CD4-positive, CD25-positive, alpha-beta regulatory T cell (primary cell): ENCODE measurements at regions not wholly inside any gene's neighbourhood (a gene's known extent, or its start where the extent isn't known, plus 50 kb on each side); places are given as distances from the start of the nearest gene placed in this dataset.

Experiments used
- ATAC-seq, 2 donors: fragments of 150-1000 bp; cut with Tn5 transposase; one replicate each; pipeline ENCODE4 v1.10.0; 2021; ENCODE audit warnings: low read depth in 2 of 2, moderate number of reproducible peaks in 2 of 2, moderate library complexity in 1 of 2
- DNase-seq, 3 donors: peaks; one replicate each; pipeline versions ENCODE4 v3.0.0 to v3.0.0-alpha.2; 2012 to 2022; ENCODE audit warnings: mixed read lengths in 1 of 3
- H3K27ac ChIP-seq: one replicate; pipeline ENCODE4 v1.7.0; 2013; ENCODE audit warnings: mild to moderate bottlenecking, low read length; ENCODE audit not compliant: insufficient read depth, poor library complexity, severe bottlenecking
- H3K27me3 ChIP-seq: one replicate; pipeline ENCODE4 v1.7.0; 2013; ENCODE audit warnings: low read length; ENCODE audit not compliant: control insufficient read depth, insufficient read depth
- H3K36me3 ChIP-seq: one replicate; pipeline ENCODE4 v1.7.0; 2013; ENCODE audit warnings: mild to moderate bottlenecking, low read length, moderate library complexity; ENCODE audit not compliant: control insufficient read depth, insufficient read depth
- H3K4me1 ChIP-seq: 2 replicates; pipeline ENCODE4 v1.7.0; 2013; ENCODE audit warnings: mild to moderate bottlenecking, low read length; ENCODE audit not compliant: insufficient read depth, control insufficient read depth, poor library complexity, severe bottlenecking
- H3K4me3 ChIP-seq: one replicate; pipeline ENCODE4 v1.7.0; 2013; ENCODE audit warnings: low read depth, mild to moderate bottlenecking, low read length, moderate library complexity
- H3K9me3 ChIP-seq, 2 experiments: 1 replicate in 1 of 2; 2 replicates in 1 of 2; pipeline ENCODE4 v1.7.0; 2013; ENCODE audit warnings: low read length in 2 of 2, mild to moderate bottlenecking in 1 of 2, moderate library complexity in 1 of 2; ENCODE audit not compliant: control insufficient read depth in 2 of 2
- H3K27ac Mint-ChIP-seq, 3 donors: one replicate each; pipeline ENCODE4 v1.8.0; 2020 to 2022; ENCODE audit warnings: mild to moderate bottlenecking in 3 of 3, mixed read lengths in 3 of 3, moderate library complexity in 2 of 3
- H3K27me3 Mint-ChIP-seq: one replicate; pipeline ENCODE4 v1.8.0; 2022; ENCODE audit warnings: mild to moderate bottlenecking, mixed read lengths
- H3K36me3 Mint-ChIP-seq: one replicate; pipeline ENCODE4 v1.8.0; 2020; ENCODE audit warnings: mixed read lengths
- H3K4me1 Mint-ChIP-seq, 4 donors: one replicate each; pipeline ENCODE4 v1.8.0; 2020 to 2022; ENCODE audit warnings: mixed read lengths in 4 of 4, mild to moderate bottlenecking in 1 of 4
- H3K4me3 Mint-ChIP-seq, 4 donors: one replicate each; pipeline ENCODE4 v1.8.0; 2020 to 2022; ENCODE audit warnings: mild to moderate bottlenecking in 4 of 4, mixed read lengths in 4 of 4, moderate library complexity in 3 of 4
- H3K9me3 Mint-ChIP-seq, 7 donors: one replicate each; pipeline ENCODE4 v1.8.0; 2020 to 2022; ENCODE audit warnings: mixed read lengths in 7 of 7, mild to moderate bottlenecking in 3 of 7, moderate library complexity in 2 of 7

GRCh38 chr15:97692301-97693015 lies 268.0 kb upstream of the ARRDC4 start:
- H3K27me3 ChIP-seq, result no peaks in the 10 kb centered on the region
- no peaks in the 10 kb centered on the region for H3K9me3 ChIP-seq
- no peaks in the 10 kb centered on the region for H3K4me1 Mint-ChIP-seq
- H3K4me3 Mint-ChIP-seq, result no peak overlapping the region
- H3K4me1 ChIP-seq, result no peaks in the 10 kb centered on the region
- H3K36me3 Mint-ChIP-seq, result no peaks in the 10 kb centered on the region
- peaks cover 0 to 15% (median 4%) of the 10 kb centered on the region in 7 donors for H3K9me3 Mint-ChIP-seq
- no peak overlapping the region for H3K27ac Mint-ChIP-seq
- no peaks in the 10 kb centered on the region for H3K36me3 ChIP-seq
- ATAC-seq (no peak), DNase-seq (no peak)
- H3K27ac ChIP-seq, result no peak overlapping the region
- H3K27me3 Mint-ChIP-seq, result no peaks in the 10 kb centered on the region
- H3K4me3 ChIP-seq, result no peak overlapping the region

GRCh38 chr15:97694456-97694855 lies 266.0 kb upstream of the ARRDC4 start:
- no peaks in the 10 kb centered on the region for H3K27me3 Mint-ChIP-seq
- no peaks in the 10 kb centered on the region for H3K9me3 ChIP-seq
- H3K4me1 ChIP-seq, result no peaks in the 10 kb centered on the region
- H3K4me1 Mint-ChIP-seq, result no peaks in the 10 kb centered on the region
- H3K9me3 Mint-ChIP-seq, result peaks cover 0 to 13% (median 2%) of the 10 kb centered on the region in 7 donors
- no peak overlapping the region for H3K4me3 Mint-ChIP-seq
- no peaks in the 10 kb centered on the region for H3K36me3 Mint-ChIP-seq
- no peak overlapping the region for H3K27ac ChIP-seq
- DNase-seq (no peak), ATAC-seq (no peak)
- H3K36me3 ChIP-seq, result no peaks in the 10 kb centered on the region
- no peak overlapping the region for H3K4me3 ChIP-seq
- H3K27ac Mint-ChIP-seq, result no peak overlapping the region
- H3K27me3 ChIP-seq, result no peaks in the 10 kb centered on the region

DNA sequence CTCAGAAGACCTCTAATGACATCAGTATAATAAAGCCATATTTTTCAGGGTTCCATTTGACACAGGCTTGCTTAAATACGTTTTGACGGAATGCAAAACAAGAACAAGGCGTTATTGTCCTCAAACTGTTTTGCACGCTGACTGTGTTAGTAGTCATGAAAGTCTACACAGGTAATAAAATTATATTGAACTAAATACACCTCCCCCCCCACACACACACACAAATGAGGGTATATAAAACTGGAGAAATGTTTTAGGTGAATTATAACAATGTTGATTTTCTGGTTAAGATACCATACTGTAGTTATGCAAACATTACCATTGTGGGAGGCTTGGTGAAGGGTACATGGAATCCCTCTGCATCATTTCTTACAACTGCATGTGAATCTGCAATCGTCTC lies 257.1 kb upstream of the ARRDC4 start:
- Histone ChIP-seq H3K27ac (no peak overlapping the region), H3K27me3 (no peaks in the 10 kb centered on the region), H3K9me3 (peaks cover 0 to 5% of the 10 kb centered on the region in 2 experiments), H3K4me3 (no peak overlapping the region), H3K4me1 (no peaks in the 10 kb centered on the region), H3K36me3 (no peaks in the 10 kb centered on the region)
- Mint-ChIP-seq H3K4me3 (no peak overlapping the region), H3K9me3 (peaks cover 0 to 7% (median 4%) of the 10 kb centered on the region in 7 donors), H3K27ac (no peak overlapping the region), H3K4me1 (no peaks in the 10 kb centered on the region), H3K27me3 (no peaks in the 10 kb centered on the region), H3K36me3 (no peaks in the 10 kb centered on the region)
- DNase-seq (no peak), ATAC-seq (no peak)

GRCh38 chr15:97706059-97706458 lies 254.4 kb upstream of the ARRDC4 start:
- peaks cover 0 to 1% of the 10 kb centered on the region in 2 experiments for H3K9me3 ChIP-seq
- H3K36me3 ChIP-seq, result no peaks in the 10 kb centered on the region
- Mint-ChIP-seq H3K4me1 (no peaks in the 10 kb centered on the region), H3K27ac (no peak overlapping the region), H3K36me3 (no peaks in the 10 kb centered on the region), H3K27me3 (no peaks in the 10 kb centered on the region), H3K9me3 (peaks cover 2 to 13% (median 9%) of the 10 kb centered on the region in 7 donors), H3K4me3 (peak overlapping the region in 1 of 4 donors; percentile 52)
- ATAC-seq (no peak), DNase-seq (no peak)
- no peaks in the 10 kb centered on the region for H3K4me1 ChIP-seq
- no peaks in the 10 kb centered on the region for H3K27me3 ChIP-seq
- no peak overlapping the region for H3K4me3 ChIP-seq
- H3K27ac ChIP-seq, result no peak overlapping the region

- H3K36me3 ChIP-seq, result no peaks in the 10 kb centered on the region
- Mint-ChIP-seq H3K27ac (no peak overlapping the region), H3K36me3 (no peaks in the 10 kb centered on the region), H3K27me3 (no peaks in the 10 kb centered on the region), H3K9me3 (peaks cover 3 to 15% (median 8%) of the 10 kb centered on the region in 7 donors), H3K4me3 (no peak overlapping the region), H3K4me1 (no peaks in the 10 kb centered on the region)
- no peaks in the 10 kb centered on the region for H3K27me3 ChIP-seq
- H3K4me3 ChIP-seq, result no peak overlapping the region
- H3K27ac ChIP-seq, result no peak overlapping the region
- H3K9me3 ChIP-seq, result no peaks in the 10 kb centered on the region
- no peaks in the 10 kb centered on the region for H3K4me1 ChIP-seq
- ATAC-seq, result no peak
- no peak for DNase-seq
Observed at GRCh38 chr15:97708252-97708651, 252.3 kb upstream of the ARRDC4 start.

DNA sequence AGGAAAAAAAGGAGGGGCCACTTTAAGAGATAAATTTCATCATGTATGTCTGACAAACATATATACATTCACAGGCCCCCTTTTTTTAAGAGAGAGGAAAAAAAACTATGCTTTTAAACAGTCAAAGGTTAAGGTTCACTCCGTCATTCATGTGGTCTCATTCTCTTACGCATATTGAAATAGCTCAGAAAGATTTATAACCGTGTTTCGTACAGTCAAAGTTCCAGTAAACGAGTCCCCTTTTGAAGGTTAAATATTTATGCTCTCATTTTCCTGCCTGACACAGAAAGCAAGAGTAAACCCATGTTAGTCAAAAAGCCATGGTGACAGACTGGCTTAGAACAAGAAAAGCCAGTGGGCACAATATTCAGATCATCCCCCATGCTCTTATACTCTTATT lies 248.0 kb upstream of the ARRDC4 start:
- H3K36me3 ChIP-seq, result no peaks in the 10 kb centered on the region
- ATAC-seq (no peak), DNase-seq (no peak)
- H3K4me1 ChIP-seq, result no peaks in the 10 kb centered on the region
- Mint-ChIP-seq H3K9me3 (peaks cover 0 to 15% (median 6%) of the 10 kb centered on the region in 7 donors), H3K36me3 (no peaks in the 10 kb centered on the region), H3K27me3 (no peaks in the 10 kb centered on the region), H3K4me1 (no peaks in the 10 kb centered on the region), H3K27ac (no peak overlapping the region), H3K4me3 (no peak overlapping the region)
- no peak overlapping the region for H3K4me3 ChIP-seq
- no peaks in the 10 kb centered on the region for H3K27me3 ChIP-seq
- no peak overlapping the region for H3K27ac ChIP-seq
- H3K9me3 ChIP-seq, result no peaks in the 10 kb centered on the region

DNA sequence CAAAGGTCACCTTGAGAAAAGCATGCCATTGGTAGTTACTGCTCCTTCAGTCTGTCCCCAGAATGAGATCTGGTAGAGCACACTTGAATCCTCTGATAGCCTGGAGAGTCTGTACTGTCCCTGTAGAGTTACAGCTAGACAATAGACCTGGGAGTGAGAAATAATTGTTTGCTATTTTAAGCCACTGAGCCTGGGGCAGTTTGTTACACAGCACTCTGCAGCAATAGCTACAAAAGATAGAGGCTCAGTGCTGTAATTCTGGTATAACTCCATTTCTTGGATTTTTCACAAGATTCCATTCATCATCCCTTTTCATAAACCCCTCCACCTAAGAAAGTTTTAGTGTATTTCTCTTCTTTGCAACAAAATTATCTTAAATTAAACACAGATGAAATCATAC lies 242.7 kb upstream of the ARRDC4 start:
- Histone ChIP-seq H3K36me3 (no peaks in the 10 kb centered on the region), H3K9me3 (peaks cover 0 to 4% of the 10 kb centered on the region in 2 experiments), H3K27me3 (no peaks in the 10 kb centered on the region), H3K4me1 (no peaks in the 10 kb centered on the region), H3K27ac (no peak overlapping the region), H3K4me3 (no peak overlapping the region)
- Mint-ChIP-seq H3K9me3 (peaks cover 0 to 11% (median 6%) of the 10 kb centered on the region in 7 donors), H3K4me1 (no peaks in the 10 kb centered on the region), H3K27me3 (no peaks in the 10 kb centered on the region), H3K36me3 (no peaks in the 10 kb centered on the region), H3K27ac (no peak overlapping the region), H3K4me3 (no peak overlapping the region)
- DNase-seq (no peak), ATAC-seq (no peak)

DNA sequence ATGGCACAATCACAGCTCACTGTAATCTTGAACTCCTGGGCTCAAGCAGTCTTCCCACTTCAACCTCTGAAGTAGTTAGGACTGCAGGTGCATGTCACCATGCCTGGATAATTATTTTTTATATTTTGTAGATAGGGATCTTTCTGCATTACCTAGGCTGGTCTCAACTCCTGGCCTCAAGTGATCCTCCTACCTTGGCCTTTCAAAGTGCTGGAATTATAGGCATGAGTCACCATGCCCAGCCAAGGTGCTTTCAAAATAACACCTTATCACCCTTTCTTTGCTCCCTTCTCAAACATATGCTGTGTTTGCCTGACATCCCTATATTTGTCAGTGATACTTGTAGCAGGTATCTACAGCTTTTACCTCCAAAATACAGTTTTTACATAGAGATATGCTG lies 242.0 kb upstream of the ARRDC4 start:
- H3K27ac Mint-ChIP-seq, result no peak overlapping the region
- peaks cover 0 to 11% (median 6%) of the 10 kb centered on the region in 7 donors for H3K9me3 Mint-ChIP-seq
- no peak for ATAC-seq
- H3K27me3 ChIP-seq, result no peaks in the 10 kb centered on the region
- H3K27ac ChIP-seq, result no peak overlapping the region
- H3K4me3 Mint-ChIP-seq, result no peak overlapping the region
- peaks cover 0 to 4% of the 10 kb centered on the region in 2 experiments for H3K9me3 ChIP-seq
- H3K36me3 Mint-ChIP-seq, result no peaks in the 10 kb centered on the region
- DNase-seq, result no peak
- H3K27me3 Mint-ChIP-seq, result no peaks in the 10 kb centered on the region
- H3K36me3 ChIP-seq, result no peaks in the 10 kb centered on the region
- no peak overlapping the region for H3K4me3 ChIP-seq
- H3K4me1 Mint-ChIP-seq, result no peaks in the 10 kb centered on the region
- no peaks in the 10 kb centered on the region for H3K4me1 ChIP-seq
